Pancreas (tissue), 10 donors: ENCODE measurements at regions not wholly inside any gene's neighbourhood (a gene's known extent, or its start where the extent isn't known, plus 50 kb on each side); places are given as distances from the start of the nearest gene placed in this dataset.

Experiments used
- ATAC-seq, 4 donors: fragments of 200-7000 bp; cut with Tn5 transposase; one replicate each; pipeline versions ENCODE4 v1.8.0 to v1.9.1; 2020; ENCODE audit warnings: mild to moderate bottlenecking in 4 of 4, moderate library complexity in 4 of 4
- DNase-seq, 6 donors: peaks; one replicate each; pipeline ENCODE4 v3.0.0-alpha.2; 2020
- FAIRE-seq: peaks from 2 replicates; lab custom pipeline; 2012; peaks lifted over from hg19 to GRCh38; lab: Jason Lieb, UNC
- H3K27ac ChIP-seq, 4 donors: fragments of 200-600 bp; sonication (generic); 1 replicate in 3 of 4; 2 replicates in 1 of 4; pipeline versions ENCODE4 v1.5.0 to v1.8.0; 2020
- H3K27me3 ChIP-seq, 4 donors: fragments of 200-600 bp; one replicate each; pipeline ENCODE4 v1.8.0; 2021
- H3K36me3 ChIP-seq, 3 donors: fragments of 200-600 bp; sonication (generic) in 1 of 3; one replicate each; pipeline versions ENCODE4 v1.5.0 to v1.8.0; 2020 to 2021
- H3K4me1 ChIP-seq, 3 donors: fragments of 200-600 bp; one replicate each; pipeline ENCODE4 v1.8.0; 2021
- H3K4me3 ChIP-seq, 4 donors: fragments of 200-600 bp; sonication (generic) in 2 of 4; one replicate each; pipeline versions ENCODE4 v1.5.0 to v1.8.0; 2020 to 2021
- H3K9me3 ChIP-seq, 4 donors: fragments of 200-600 bp; one replicate each; pipeline ENCODE4 v1.8.0; 2021
- WGBS, 2 donors: extraction: QIAGEN DNeasy Blood & Tissue Kit; methylation state at CpG; one replicate each; pipeline ENCODE4 v1.1.7; 2013; 5-methylcytosine and 5-hydroxymethylcytosine counted together
- intact Hi-C, 3 donors: fragments of 100-400 bp; cut with DNase I; formaldehyde crosslinking; loops; one replicate each; pipeline versions ENCODE4 v1.11.1 to v1.14.2; 2022
- TF ChIP-seq, protein P1 (sequence below), 4 donors: fragments of 200-600 bp; sonication (generic) in 3 of 4; IDR thresholded peaks; one replicate each; pipeline versions ENCODE4 v1.5.0 to v1.8.0; 2021; ENCODE audit warnings: antibody characterized with exemption in 4 of 4
- donor health status: healthy with polysubstance abuse.
- donor health status: DM: no; HTN: no; CAD: no; lungs with moderate emphysema.
- donor health status: DM: no; HTN: no; CAD: no.
- donor health status: control.
- donor health status: control.
- donor health status: Bipolar disorder and iron deficiency.
- donor health status: DM: yes; HTN: yes; CAD: no.
- donor health status: DM: no; HTN: no; CAD: no.
- donor health status: DM: no; HTN: no; CAD: no.
- donor health status: DM: yes; HTN: yes; CAD: no.

GRCh38 chr15:39291690-39292089, 289.2 kb upstream of the THBS1 start:
- Histone ChIP-seq H3K27me3 (no peaks in the 10 kb centered on the region), H3K36me3 (no peaks in the 10 kb centered on the region), H3K27ac (no peak overlapping the region), H3K4me3 (no peak overlapping the region), H3K4me1 (peaks cover 0 to 5% (median 4%) of the 10 kb centered on the region in 3 donors), H3K9me3 (no peaks in the 10 kb centered on the region)
- DNase-seq (no peak), FAIRE-seq (no peak), ATAC-seq (no peak)
- 82 to 85% methylated on average over 3 of the region's 3 CpGs for WGBS, 2 donors
- intact Hi-C loops, result no loop called here
- TF ChIP-seq, protein P1, sequence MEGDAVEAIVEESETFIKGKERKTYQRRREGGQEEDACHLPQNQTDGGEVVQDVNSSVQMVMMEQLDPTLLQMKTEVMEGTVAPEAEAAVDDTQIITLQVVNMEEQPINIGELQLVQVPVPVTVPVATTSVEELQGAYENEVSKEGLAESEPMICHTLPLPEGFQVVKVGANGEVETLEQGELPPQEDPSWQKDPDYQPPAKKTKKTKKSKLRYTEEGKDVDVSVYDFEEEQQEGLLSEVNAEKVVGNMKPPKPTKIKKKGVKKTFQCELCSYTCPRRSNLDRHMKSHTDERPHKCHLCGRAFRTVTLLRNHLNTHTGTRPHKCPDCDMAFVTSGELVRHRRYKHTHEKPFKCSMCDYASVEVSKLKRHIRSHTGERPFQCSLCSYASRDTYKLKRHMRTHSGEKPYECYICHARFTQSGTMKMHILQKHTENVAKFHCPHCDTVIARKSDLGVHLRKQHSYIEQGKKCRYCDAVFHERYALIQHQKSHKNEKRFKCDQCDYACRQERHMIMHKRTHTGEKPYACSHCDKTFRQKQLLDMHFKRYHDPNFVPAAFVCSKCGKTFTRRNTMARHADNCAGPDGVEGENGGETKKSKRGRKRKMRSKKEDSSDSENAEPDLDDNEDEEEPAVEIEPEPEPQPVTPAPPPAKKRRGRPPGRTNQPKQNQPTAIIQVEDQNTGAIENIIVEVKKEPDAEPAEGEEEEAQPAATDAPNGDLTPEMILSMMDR (IDR thresholded peaks at IDR 0.05), result no peak

DNA sequence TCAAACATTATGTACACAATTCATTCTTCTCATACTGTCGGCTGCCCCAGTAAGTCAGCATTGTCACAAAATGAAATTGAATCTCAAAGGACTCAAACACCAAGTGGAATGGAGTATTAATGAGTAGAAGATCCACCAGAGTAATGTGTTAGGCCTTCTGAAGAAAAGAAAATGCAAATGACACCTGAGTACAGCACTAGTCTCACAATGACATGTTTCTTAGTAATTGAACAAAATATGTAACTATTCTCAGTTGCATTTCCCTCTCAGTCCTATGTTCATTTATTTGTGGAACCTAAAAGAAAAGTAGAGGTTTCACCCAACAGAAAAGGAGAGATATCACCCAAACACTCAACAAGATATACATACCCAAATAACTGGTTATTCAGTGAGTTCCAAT, 283.9 kb upstream of the THBS1 start:
- Histone ChIP-seq H3K36me3 (no peaks in the 10 kb centered on the region), H3K4me1 (peaks cover 0 to 4% (median 0%) of the 10 kb centered on the region in 3 donors), H3K4me3 (no peak overlapping the region), H3K27me3 (no peaks in the 10 kb centered on the region), H3K9me3 (no peaks in the 10 kb centered on the region), H3K27ac (no peak overlapping the region)
- 86 to 91% methylated on average over 1 of the region's 1 CpG for WGBS, 2 donors
- DNase-seq (no peak), ATAC-seq (no peak), FAIRE-seq (no peak)
- TF ChIP-seq, protein P1 (IDR thresholded peaks at IDR 0.05), result no peak
- intact Hi-C loops, result no loop called here

- DNase-seq (no peak), FAIRE-seq (no peak), ATAC-seq (no peak)
- H3K4me1 ChIP-seq, result peaks cover 0 to 4% (median 0%) of the 10 kb centered on the region in 3 donors
- no peaks in the 10 kb centered on the region for H3K36me3 ChIP-seq
- no peaks in the 10 kb centered on the region for H3K9me3 ChIP-seq
- intact Hi-C loops, result no loop called here
- H3K27me3 ChIP-seq, result no peaks in the 10 kb centered on the region
- no peak overlapping the region for H3K27ac ChIP-seq
- TF ChIP-seq, protein P1 (IDR thresholded peaks at IDR 0.05), result no peak
- 83 to 91% methylated on average over 4 of the region's 4 CpGs for WGBS, 2 donors
- no peak overlapping the region for H3K4me3 ChIP-seq
These were observed 282.5 kb upstream of the THBS1 start for GRCh38 chr15:39298271-39298962.

GRCh38 chr15:39299486-39300267, 281.2 kb upstream of the THBS1 start:
- ATAC-seq (no peak), FAIRE-seq (no peak)

More at GRCh38 chr15:39299486-39300267, 281.2 kb upstream of the THBS1 start:
- Histone ChIP-seq H3K27me3 (no peaks in the 10 kb centered on the region), H3K27ac (no peak overlapping the region), H3K36me3 (no peaks in the 10 kb centered on the region), H3K9me3 (no peaks in the 10 kb centered on the region), H3K4me3 (no peak overlapping the region), H3K4me1 (peaks cover 0 to 4% (median 0%) of the 10 kb centered on the region in 3 donors)
- DNase-seq, result no peak
- TF ChIP-seq, protein P1 (IDR thresholded peaks at IDR 0.05), result no peak
- 98 to 100% methylated on average over 1 of the region's 1 CpG for WGBS, 2 donors
- intact Hi-C loops, result no loop called here
